Left forelimb (tissue), 1 donor: ENCODE measurements at regions not wholly inside any gene's neighbourhood (a gene's known extent, or its start where the extent isn't known, plus 50 kb on each side); places are given as distances from the start of the nearest gene placed in this dataset.
"Not testable (repeated sequence)": the region's sequence is repeated elsewhere in the genome, so short reads cannot be mapped to it uniquely, and the experiment has no call there.

Experiments used
- DNase-seq: peaks from one replicate; pipeline ENCODE4 v3.0.0-alpha.2; 2018; ENCODE audit warnings: low spot score

- no peak for DNase-seq
Observed at GRCh38 chr2:12618576-12618975, 98.2 kb upstream of the TRIB2 start.

DNA sequence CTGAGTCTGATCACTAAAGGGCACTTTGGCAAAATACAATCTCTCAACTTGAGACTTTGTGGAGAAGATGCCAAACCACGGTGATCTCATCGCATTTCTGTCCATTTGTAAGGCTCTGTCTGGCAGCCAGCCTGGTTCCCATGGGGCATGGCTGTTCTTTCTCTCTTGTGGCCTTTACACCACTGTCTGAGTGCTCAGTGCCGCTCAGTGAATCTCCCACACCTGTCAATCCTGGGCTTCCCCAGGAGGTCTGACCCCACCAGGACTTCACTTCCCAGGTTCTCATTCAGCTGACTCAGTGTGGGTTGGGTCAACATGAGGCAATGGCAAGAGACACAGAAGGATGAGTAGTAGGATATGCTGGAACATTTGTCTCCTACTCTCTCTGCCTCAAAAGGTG, 96.8 kb upstream of the TRIB2 start:
- DNase-seq, result no peak

GRCh38 chr2:12620759-12621158, 96.0 kb upstream of the TRIB2 start:
- no peak for DNase-seq

DNA sequence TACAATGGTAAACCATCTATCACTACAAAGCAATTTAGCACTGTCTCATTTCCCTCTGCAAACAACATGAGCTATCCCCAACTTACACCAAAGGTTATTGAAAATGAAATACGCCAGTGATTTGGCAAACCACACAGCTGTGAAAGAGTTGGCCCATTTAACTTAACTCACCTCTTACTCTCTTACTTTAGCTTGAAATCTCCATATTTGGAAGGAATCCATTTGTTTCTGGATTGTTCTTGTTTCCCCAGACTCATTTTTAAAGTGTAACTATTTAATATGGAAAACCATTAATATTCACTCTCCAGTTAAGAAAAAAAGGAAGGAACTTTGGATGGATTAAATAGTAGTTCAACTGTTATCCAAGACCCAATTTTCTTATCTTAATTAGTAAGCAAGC, 93.7 kb upstream of the TRIB2 start:
- no peak for DNase-seq

DNA sequence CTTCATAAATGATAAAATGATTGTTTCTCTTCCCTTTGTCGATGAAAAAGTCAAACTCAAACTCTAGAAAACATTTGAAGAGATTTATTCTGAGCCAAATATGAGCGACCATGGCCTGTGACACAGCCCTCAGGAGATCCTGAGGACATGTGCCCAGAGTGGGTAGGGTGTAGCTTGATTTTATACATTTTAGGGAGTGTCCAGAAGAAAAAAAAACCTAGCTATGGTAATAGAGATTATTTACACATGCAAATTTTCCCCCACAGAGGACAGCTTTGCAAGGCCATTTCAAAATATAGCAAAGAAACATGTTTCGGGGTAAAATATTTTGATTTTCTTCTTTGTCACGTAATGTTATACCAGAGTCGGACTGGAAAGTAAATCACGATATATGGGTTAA, 92.4 kb upstream of the TRIB2 start:
- DNase-seq, result no peak

DNA sequence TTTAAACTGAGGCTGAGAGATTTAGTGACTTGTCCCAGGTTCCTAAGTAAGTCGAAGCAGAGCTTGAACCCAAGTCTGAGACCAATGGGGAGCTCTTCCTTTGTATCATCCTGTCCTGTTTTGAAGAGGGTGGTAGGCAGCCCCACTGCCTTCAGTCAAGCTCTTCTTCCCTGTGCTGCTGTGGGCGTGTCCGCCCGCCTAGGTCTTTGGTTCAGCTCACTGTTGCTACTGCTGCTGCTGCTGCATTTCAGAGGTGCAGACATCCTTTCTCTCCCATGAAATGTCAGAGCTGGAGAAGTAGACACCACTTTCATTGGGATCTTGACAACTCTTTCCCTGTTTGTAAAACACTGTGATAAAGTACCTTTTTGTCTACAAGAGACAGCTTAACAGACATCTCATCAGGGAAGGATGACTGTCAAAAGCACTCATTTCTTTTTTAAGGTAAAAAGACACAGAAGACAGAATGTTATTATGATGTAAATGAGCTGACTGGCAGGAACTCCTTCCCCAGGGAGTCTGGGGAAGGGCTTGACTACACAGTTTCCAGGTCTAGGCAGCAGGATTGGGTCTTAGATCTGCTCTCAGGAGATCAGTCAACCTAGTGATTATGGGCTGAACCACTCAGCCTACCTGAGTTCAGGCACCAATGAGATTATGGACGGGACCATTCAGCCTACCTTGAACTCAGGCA, 91.7 kb upstream of the TRIB2 start:
- DNase-seq, result no peak

DNA sequence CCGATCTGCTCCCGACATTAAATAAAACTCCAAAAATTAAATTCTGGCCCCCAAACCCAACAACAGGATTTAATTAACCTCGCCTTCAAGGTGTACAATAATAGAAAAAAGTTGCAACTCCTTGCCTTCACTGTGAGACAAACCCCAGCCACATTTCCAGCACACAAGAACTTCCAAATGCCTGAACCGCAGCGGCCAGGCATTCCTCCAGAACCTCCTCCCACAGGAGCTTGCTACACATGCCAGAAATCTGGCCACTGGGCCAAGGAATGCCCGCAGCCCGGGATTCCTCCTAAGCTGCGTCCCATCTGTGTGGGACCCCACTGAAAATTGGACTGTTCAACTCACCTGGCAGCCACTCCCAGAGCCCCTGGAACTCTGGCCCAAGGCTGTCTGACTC, 88.2 kb upstream of the TRIB2 start:
- not testable (repeated sequence) for DNase-seq

DNA sequence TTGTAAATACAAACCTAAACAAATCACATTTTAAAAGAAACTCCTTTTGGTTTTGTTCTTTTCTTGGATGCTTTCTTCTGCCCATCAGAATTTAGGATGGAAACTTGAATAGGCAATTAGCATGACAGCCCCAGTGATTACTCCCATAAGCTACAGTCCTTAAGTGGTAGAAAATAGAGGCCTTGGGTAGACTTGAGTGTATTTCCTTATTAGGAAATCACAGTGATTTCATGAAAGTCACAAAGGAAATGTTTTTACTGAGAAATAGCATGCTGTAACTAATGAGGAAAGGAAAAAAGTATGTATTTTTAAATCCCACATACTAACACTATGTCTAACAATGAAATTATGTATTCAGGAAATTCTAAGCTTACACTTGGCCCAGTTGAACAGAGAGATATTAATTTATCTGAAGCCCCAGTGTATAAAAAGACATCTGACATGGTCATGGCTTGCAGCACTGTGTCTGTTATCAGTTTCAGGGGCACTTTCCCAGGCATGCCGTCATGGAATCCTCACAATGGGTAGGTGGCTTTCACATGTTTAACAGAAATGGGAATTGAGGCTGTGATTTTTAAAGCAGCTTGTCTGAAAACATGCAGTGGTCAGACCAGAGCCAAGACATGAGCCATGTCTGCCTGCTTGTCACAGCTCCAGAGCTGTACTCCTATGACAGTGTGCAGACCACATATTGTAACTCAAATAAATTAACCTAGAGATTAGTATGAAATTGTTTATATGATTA, 79.7 kb upstream of the TRIB2 start:
- DNase-seq, result no peak

DNA sequence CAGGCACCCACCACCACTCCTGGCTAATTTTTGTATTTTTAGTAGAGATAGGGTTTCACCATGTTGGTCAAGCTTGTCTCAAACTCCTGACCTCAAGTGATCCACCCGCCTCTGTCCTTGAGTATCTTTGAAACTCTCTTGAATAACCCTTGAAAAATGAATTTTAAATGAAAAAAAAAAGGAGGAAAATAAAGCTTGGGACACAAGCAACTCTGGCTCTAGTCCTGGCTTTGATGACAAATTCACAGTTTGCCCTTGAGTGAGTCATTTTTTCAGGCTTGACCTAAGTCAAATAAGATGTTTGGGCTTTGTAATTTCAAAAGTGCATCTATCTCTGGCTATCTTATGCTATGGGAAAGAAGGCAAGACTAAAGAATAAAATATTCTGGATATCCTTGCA, 79.0 kb upstream of the TRIB2 start:
- DNase-seq, result no peak

- DNase-seq, result no peak
Observed at GRCh38 chr2:12641441-12641840, 75.3 kb upstream of the TRIB2 start.

GRCh38 chr2:12642332-12642731, 74.4 kb upstream of the TRIB2 start:
- DNase-seq, result no peak

- DNase-seq, result no peak
Observed at GRCh38 chr2:12642859-12643258, 73.9 kb upstream of the TRIB2 start.

- DNase-seq, result no peak
Observed at GRCh38 chr2:12649602-12650400, 66.9 kb upstream of the TRIB2 start.

DNA sequence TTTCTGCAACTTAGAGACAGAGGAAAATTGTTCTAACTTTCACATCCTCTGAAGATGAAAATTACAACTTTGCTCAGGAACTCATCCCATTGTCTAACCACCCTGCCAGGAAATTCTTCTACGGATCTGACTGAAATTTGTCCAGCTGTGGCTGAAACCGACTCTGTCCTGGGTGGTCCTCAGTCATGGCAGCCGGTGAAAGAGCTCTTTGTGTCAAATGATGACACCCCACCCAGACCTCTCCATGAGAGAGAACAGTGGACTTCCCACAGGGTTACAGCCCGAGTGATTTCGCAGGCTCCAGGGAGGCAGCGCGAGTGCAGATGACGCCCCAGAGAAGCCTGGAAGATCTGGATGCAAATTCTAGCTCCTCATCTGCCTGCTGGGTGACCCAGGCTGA, 65.1 kb upstream of the TRIB2 start:
- no peak for DNase-seq

DNA sequence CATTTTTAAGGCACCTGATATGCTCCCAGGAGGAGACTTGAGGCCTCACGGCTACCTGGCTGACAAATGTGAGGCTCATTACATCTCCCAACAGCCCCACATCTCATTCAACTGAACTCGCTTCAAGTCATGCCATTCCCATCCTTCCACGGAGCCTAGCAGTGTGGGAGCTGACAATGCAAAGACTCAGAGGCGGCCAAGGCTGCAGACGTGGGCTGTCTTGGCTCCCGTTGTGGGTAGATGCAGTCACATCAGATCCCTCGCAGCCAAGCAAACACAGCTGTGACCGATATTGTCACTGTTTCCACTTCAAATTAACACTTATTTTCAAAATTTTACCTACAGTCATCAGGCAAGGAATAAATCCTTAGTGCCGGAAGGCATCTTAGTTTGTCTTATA, 64.0 kb upstream of the TRIB2 start:
- no peak for DNase-seq

GRCh38 chr2:12657560-12657959, 59.2 kb upstream of the TRIB2 start:
- no peak for DNase-seq

DNA sequence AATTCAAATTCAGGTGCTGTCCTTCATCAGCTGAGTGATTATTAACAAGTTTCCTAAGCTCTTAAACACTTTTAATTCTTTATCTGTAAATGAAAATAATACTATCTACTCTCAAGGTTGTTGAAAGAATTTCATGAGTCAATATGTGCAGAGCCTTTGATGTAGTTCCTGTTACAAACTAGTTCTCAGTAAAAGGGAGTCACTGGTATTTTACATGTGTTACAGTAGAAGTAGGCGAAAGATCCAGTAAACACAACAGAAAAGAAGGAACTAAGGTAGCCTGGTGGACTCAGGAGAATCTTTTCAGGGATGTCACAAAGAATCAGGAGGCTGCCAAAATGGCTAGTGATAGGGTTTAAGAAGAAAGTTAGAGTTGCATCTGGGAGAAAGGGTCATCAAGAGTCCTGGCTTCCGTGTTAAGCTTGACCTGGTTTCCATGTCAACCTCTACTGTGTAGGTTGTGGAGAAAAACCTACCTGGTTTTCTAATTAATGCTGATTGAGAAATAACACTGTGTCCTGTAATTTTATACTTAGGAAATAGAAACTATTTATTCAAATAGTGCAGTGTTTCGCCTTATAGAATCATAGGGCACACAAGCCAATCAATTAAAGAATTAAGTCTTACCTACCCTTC, 58.3 kb upstream of the TRIB2 start:
- DNase-seq, result no peak

DNA sequence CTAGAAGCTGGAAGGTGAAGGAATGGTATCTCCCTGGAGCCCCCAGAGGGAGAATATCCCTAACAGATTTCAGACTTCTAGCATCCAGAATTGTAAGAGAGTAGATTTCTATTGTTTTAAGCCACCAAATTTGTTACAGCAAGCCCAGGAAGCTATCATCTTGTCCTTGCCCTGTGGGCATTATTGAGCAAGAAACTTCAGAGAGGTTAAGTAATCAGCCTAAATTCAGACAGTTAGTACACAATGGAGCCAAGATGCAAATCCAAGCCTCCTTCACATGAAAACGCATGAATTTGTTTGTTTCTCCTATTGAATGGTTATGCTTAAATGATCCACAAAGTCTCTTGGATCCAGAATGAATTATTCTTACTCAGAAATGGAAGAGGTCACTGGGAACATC, 55.2 kb upstream of the TRIB2 start:
- DNase-seq, result no peak

- DNase-seq, result no peak
Observed at GRCh38 chr2:12663306-12664037, 53.3 kb upstream of the TRIB2 start.

GRCh38 chr2:12665334-12665733, 51.4 kb upstream of the TRIB2 start:
- no peak for DNase-seq

DNA sequence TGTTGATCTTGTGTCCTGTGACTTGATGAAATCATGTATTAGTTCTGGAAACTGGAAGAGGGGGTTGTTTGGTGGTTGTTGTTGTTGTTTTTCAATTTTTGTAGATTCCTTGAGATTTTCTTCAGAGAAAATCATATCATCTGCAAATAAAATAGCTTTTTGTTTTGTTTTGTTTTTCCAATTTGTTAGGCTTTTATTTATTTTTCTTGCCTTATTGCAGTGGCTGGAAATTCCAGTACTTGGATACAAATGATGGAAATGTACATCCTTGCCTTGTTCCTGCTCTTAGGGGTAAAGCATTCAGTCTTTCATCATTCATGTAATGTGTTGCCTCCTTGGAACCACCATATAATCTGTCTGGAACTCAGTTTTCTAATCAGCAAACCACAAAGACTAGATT, 50.3 kb upstream of the TRIB2 start:
- DNase-seq, result no peak
